Activated CD4-positive, alpha-beta T cell treated with anti-CD3 and anti-CD28 coated beads for 24 hours (primary cell): ENCODE measurements at regions not wholly inside any gene's neighbourhood (a gene's known extent, or its start where the extent isn't known, plus 50 kb on each side); places are given as distances from the start of the nearest gene placed in this dataset.
"Not testable (repeated sequence)": the region's sequence is repeated elsewhere in the genome, so short reads cannot be mapped to it uniquely, and the experiment has no call there.

ENCODE experiments used
- DNase-seq, 2 donors: peaks; one replicate each; pipeline ENCODE4 v3.0.0-alpha.2; 2020; ENCODE audit warnings: low read depth in 2 of 2

- no peak for DNase-seq
These were observed 958.8 kb downstream of the IGSF11 start for GRCh38 chr3:118075873-118076272.

GRCh38 chr3:118077332-118077731 lies 957.3 kb downstream of the IGSF11 start:
- DNase-seq: no peak

- DNase-seq: no peak
These were observed 953.8 kb downstream of the IGSF11 start for GRCh38 chr3:118080889-118081288.

- no peak for DNase-seq
These were observed 946.0 kb downstream of the IGSF11 start for GRCh38 chr3:118088696-118089095.

- no peak for DNase-seq
These were observed 945.1 kb downstream of the IGSF11 start for GRCh38 chr3:118089563-118089962.

- DNase-seq: no peak
These were observed 937.4 kb downstream of the IGSF11 start for GRCh38 chr3:118097226-118097625.

- no peak for DNase-seq
These were observed 937.0 kb downstream of the IGSF11 start for GRCh38 chr3:118097660-118098059.

- DNase-seq: no peak
These were observed 935.8 kb downstream of the IGSF11 start for GRCh38 chr3:118098827-118099226.

GRCh38 chr3:118101891-118102290 lies 932.8 kb downstream of the IGSF11 start:
- no peak for DNase-seq

GRCh38 chr3:118102737-118103136 lies 931.9 kb downstream of the IGSF11 start:
- no peak for DNase-seq

GRCh38 chr3:118108201-118108600 lies 926.4 kb downstream of the IGSF11 start:
- DNase-seq: no peak

GRCh38 chr3:118108769-118109168 lies 925.9 kb downstream of the IGSF11 start:
- DNase-seq: no peak

- DNase-seq: no peak
These were observed 924.4 kb downstream of the IGSF11 start for GRCh38 chr3:118110211-118110610.

- DNase-seq: no peak
These were observed 917.7 kb downstream of the IGSF11 start for GRCh38 chr3:118116991-118117390.

GRCh38 chr3:118126751-118127150 lies 907.9 kb downstream of the IGSF11 start:
- DNase-seq: no peak

- DNase-seq: no peak
These were observed 906.7 kb downstream of the IGSF11 start for GRCh38 chr3:118127992-118128391.

GRCh38 chr3:118128886-118129285 lies 905.8 kb downstream of the IGSF11 start:
- DNase-seq: no peak

- DNase-seq: no peak
These were observed 896.9 kb downstream of the IGSF11 start for GRCh38 chr3:118137778-118138177.

GRCh38 chr3:118144919-118145318 lies 889.7 kb downstream of the IGSF11 start:
- DNase-seq: no peak

GRCh38 chr3:118146658-118147375 lies 887.8 kb downstream of the IGSF11 start:
- no peak for DNase-seq

- no peak for DNase-seq
These were observed 883.5 kb downstream of the IGSF11 start for GRCh38 chr3:118151164-118151563.

- DNase-seq: not testable (repeated sequence)
These were observed 871.7 kb downstream of the IGSF11 start for GRCh38 chr3:118162627-118163588.

- DNase-seq: no peak
These were observed 869.2 kb downstream of the IGSF11 start for GRCh38 chr3:118165413-118165812.
